Stimulated activated CD4-positive, alpha-beta T cell treated with anti-CD3 and anti-CD28 coated beads, Interleukin-15, amount 100 ng/mL, for 1 hour (primary cell): ENCODE measurements at regions not wholly inside any gene's neighbourhood (a gene's known extent, or its start where the extent isn't known, plus 50 kb on each side); places are given as distances from the start of the nearest gene placed in this dataset.

Source experiments
- DNase-seq, 2 donors: peaks; one replicate each; pipeline ENCODE4 v3.0.0-alpha.2; 2020; ENCODE audit warnings: low read depth in 1 of 2, low spot score in 1 of 2

- no peak for DNase-seq
Measured at GRCh38 chr20:22506827-22507226, 77.5 kb downstream of the FOXA2 start.

GRCh38 chr20:22504829-22505377 lies 79.5 kb downstream of the FOXA2 start:
- DNase-seq = no peak

GRCh38 chr20:22503577-22503976 lies 80.8 kb downstream of the FOXA2 start:
- no peak for DNase-seq

- DNase-seq = no peak
Measured at GRCh38 chr20:22502731-22503191, 81.6 kb downstream of the FOXA2 start.

GRCh38 chr20:22501566-22502344 lies 82.6 kb downstream of the FOXA2 start:
- DNase-seq = no peak

GRCh38 chr20:22501034-22501433 lies 83.3 kb downstream of the FOXA2 start:
- no peak for DNase-seq

GRCh38 chr20:22499515-22500166 lies 84.7 kb downstream of the FOXA2 start:
- DNase-seq = no peak

GRCh38 chr20:22496817-22497216 lies 87.6 kb downstream of the FOXA2 start:
- DNase-seq = no peak

- DNase-seq = no peak
Measured at GRCh38 chr20:22495789-22496188, 88.6 kb downstream of the FOXA2 start.

- no peak for DNase-seq
Measured at GRCh38 chr20:22495172-22495571, 89.2 kb downstream of the FOXA2 start.

GRCh38 chr20:22492497-22492896 lies 91.9 kb downstream of the FOXA2 start:
- DNase-seq = no peak

GRCh38 chr20:22491194-22491505 lies 93.2 kb downstream of the FOXA2 start:
- DNase-seq = no peak

GRCh38 chr20:22490287-22491193 lies 93.8 kb downstream of the FOXA2 start:
- no peak for DNase-seq

- no peak for DNase-seq
Measured at GRCh38 chr20:22489626-22490286, 94.6 kb downstream of the FOXA2 start.

GRCh38 chr20:22480336-22480735 lies 104.0 kb downstream of the FOXA2 start:
- DNase-seq = no peak

GRCh38 chr20:22475662-22476061 lies 108.7 kb downstream of the FOXA2 start:
- no peak for DNase-seq

- no peak for DNase-seq
Measured at GRCh38 chr20:22474224-22474623, 110.1 kb downstream of the FOXA2 start.

GRCh38 chr20:22473293-22473692 lies 111.1 kb downstream of the FOXA2 start:
- DNase-seq = no peak

- DNase-seq = no peak
Measured at GRCh38 chr20:22472447-22473100, 111.8 kb downstream of the FOXA2 start.

GRCh38 chr20:22471156-22471836 lies 113.1 kb downstream of the FOXA2 start:
- DNase-seq = no peak
